ENCODE measurements at regions not wholly inside any gene's neighbourhood (a gene's known extent, or its start where the extent isn't known, plus 50 kb on each side); places are given as distances from the start of the nearest gene placed in this dataset.
"Not testable (repeated sequence)": the region's sequence is repeated elsewhere in the genome, so short reads cannot be mapped to it uniquely, and the experiment has no call there.

GRCh38 chr2:126050991-126051736, 604.8 kb upstream of the GYPC start:
- DNase-seq: no peak
- Mint-ChIP-seq H3K4me1 (ENCODE audit: low read depth) (no peaks in the 10 kb centered on the region), H3K9me3 (peaks cover 41% of the 10 kb centered on the region), H3K4me3 (no peak overlapping the region), H3K27ac (no peak overlapping the region), H3K27me3 (no peaks in the 10 kb centered on the region), H3K36me3 (no peaks in the 10 kb centered on the region)
- POLR2A ChIA-PET: no interaction called here
- intact Hi-C loops (cut with micrococcal nuclease): no loop called here
- CTCF ChIA-PET: no interaction called here

- H3K27ac Mint-ChIP-seq; H3K27me3 Mint-ChIP-seq; CTCF ChIA-PET; intact Hi-C loops (cut with micrococcal nuclease); DNase-seq; POLR2A ChIA-PET; H3K36me3 Mint-ChIP-seq; H3K4me1 Mint-ChIP-seq (ENCODE audit: low read depth); H3K4me3 Mint-ChIP-seq: not testable (repeated sequence)
- peaks cover 42% of the 10 kb centered on the region for H3K9me3 Mint-ChIP-seq
Observed at GRCh38 chr2:126051737-126052240, 604.2 kb upstream of the GYPC start.

- peaks cover 47% of the 10 kb centered on the region for H3K9me3 Mint-ChIP-seq
- no peak for DNase-seq
- H3K36me3 Mint-ChIP-seq: no peaks in the 10 kb centered on the region
- no peaks in the 10 kb centered on the region for H3K4me1 Mint-ChIP-seq (ENCODE audit: low read depth)
- ChIA-PET POLR2A (no interaction called here), CTCF (no interaction called here)
- no peak overlapping the region for H3K4me3 Mint-ChIP-seq
- H3K27me3 Mint-ChIP-seq: no peaks in the 10 kb centered on the region
- intact Hi-C loops (cut with micrococcal nuclease): no loop called here
- H3K27ac Mint-ChIP-seq: no peak overlapping the region
Observed at GRCh38 chr2:126059379-126059778, 596.6 kb upstream of the GYPC start.

- ChIA-PET CTCF (no interaction called here), POLR2A (no interaction called here)
- no peak overlapping the region for H3K4me3 Mint-ChIP-seq
- no peak for DNase-seq
- peaks cover 2% of the 10 kb centered on the region for H3K9me3 Mint-ChIP-seq
- intact Hi-C loops (cut with micrococcal nuclease): no loop called here
- no peaks in the 10 kb centered on the region for H3K27me3 Mint-ChIP-seq
- H3K4me1 Mint-ChIP-seq (ENCODE audit: low read depth): no peaks in the 10 kb centered on the region
- H3K27ac Mint-ChIP-seq: no peak overlapping the region
- H3K36me3 Mint-ChIP-seq: no peaks in the 10 kb centered on the region
Observed at GRCh38 chr2:126085011-126085795, 570.8 kb upstream of the GYPC start.

GRCh38 chr2:126100962-126101361, 555.0 kb upstream of the GYPC start:
- no peaks in the 10 kb centered on the region for H3K4me1 Mint-ChIP-seq (ENCODE audit: low read depth)
- no peak overlapping the region for H3K27ac Mint-ChIP-seq
- H3K36me3 Mint-ChIP-seq: no peaks in the 10 kb centered on the region
- DNase-seq: no peak
- intact Hi-C loops (cut with micrococcal nuclease): no loop called here
- no peak overlapping the region for H3K4me3 Mint-ChIP-seq
- H3K27me3 Mint-ChIP-seq: no peaks in the 10 kb centered on the region
- peaks cover 5% of the 10 kb centered on the region for H3K9me3 Mint-ChIP-seq
- ChIA-PET CTCF (no interaction called here), POLR2A (no interaction called here)

- Mint-ChIP-seq H3K4me1 (ENCODE audit: low read depth) (no peaks in the 10 kb centered on the region), H3K9me3 (peaks cover 5% of the 10 kb centered on the region), H3K27me3 (no peaks in the 10 kb centered on the region), H3K4me3 (no peak overlapping the region), H3K27ac (no peak overlapping the region), H3K36me3 (no peaks in the 10 kb centered on the region)
- intact Hi-C loops (cut with micrococcal nuclease): no loop called here
- DNase-seq: no peak
- POLR2A ChIA-PET: no interaction called here
- CTCF ChIA-PET: no interaction called here
Observed at GRCh38 chr2:126106006-126106405, 550.0 kb upstream of the GYPC start.

- ChIA-PET POLR2A (no interaction called here), CTCF (no interaction called here)
- no peak for DNase-seq
- intact Hi-C loops (cut with micrococcal nuclease): no loop called here
- Mint-ChIP-seq H3K36me3 (no peaks in the 10 kb centered on the region), H3K27me3 (no peaks in the 10 kb centered on the region), H3K9me3 (peaks cover 5% of the 10 kb centered on the region), H3K27ac (no peak overlapping the region), H3K4me3 (no peak overlapping the region), H3K4me1 (ENCODE audit: low read depth) (no peaks in the 10 kb centered on the region)
Observed at GRCh38 chr2:126107883-126108282, 548.1 kb upstream of the GYPC start.

GRCh38 chr2:126115975-126116374, 540.0 kb upstream of the GYPC start:
- Mint-ChIP-seq H3K27me3 (no peaks in the 10 kb centered on the region), H3K27ac (no peak overlapping the region), H3K9me3 (no peaks in the 10 kb centered on the region), H3K4me1 (ENCODE audit: low read depth) (no peaks in the 10 kb centered on the region), H3K4me3 (no peak overlapping the region), H3K36me3 (no peaks in the 10 kb centered on the region)
- CTCF ChIA-PET: no interaction called here
- DNase-seq: no peak
- POLR2A ChIA-PET: no interaction called here
- intact Hi-C loops (cut with micrococcal nuclease): no loop called here

GRCh38 chr2:126117886-126118285, 538.1 kb upstream of the GYPC start:
- intact Hi-C loops (cut with micrococcal nuclease): no loop called here
- no peaks in the 10 kb centered on the region for H3K27me3 Mint-ChIP-seq
- CTCF ChIA-PET: no interaction called here
- H3K4me1 Mint-ChIP-seq (ENCODE audit: low read depth): no peaks in the 10 kb centered on the region
- no peaks in the 10 kb centered on the region for H3K9me3 Mint-ChIP-seq
- H3K36me3 Mint-ChIP-seq: no peaks in the 10 kb centered on the region
- POLR2A ChIA-PET: no interaction called here
- DNase-seq: no peak
- H3K4me3 Mint-ChIP-seq: no peak overlapping the region
- no peak overlapping the region for H3K27ac Mint-ChIP-seq

- peaks cover 7% of the 10 kb centered on the region for H3K9me3 Mint-ChIP-seq
- DNase-seq: no peak
- no peak overlapping the region for H3K4me3 Mint-ChIP-seq
- H3K36me3 Mint-ChIP-seq: no peaks in the 10 kb centered on the region
- intact Hi-C loops (cut with micrococcal nuclease): no loop called here
- H3K27ac Mint-ChIP-seq: no peak overlapping the region
- no peaks in the 10 kb centered on the region for H3K27me3 Mint-ChIP-seq
- no peaks in the 10 kb centered on the region for H3K4me1 Mint-ChIP-seq (ENCODE audit: low read depth)
- ChIA-PET POLR2A (no interaction called here), CTCF (no interaction called here)
Observed at GRCh38 chr2:126145752-126146151, 510.2 kb upstream of the GYPC start.

- intact Hi-C loops (cut with micrococcal nuclease): no loop called here
Observed at GRCh38 chr2:126154256-126154785, 501.6 kb upstream of the GYPC start.

GRCh38 chr2:126160950-126161349, 495.0 kb upstream of the GYPC start:
- DNase-seq; H3K9me3 Mint-ChIP-seq; H3K4me1 Mint-ChIP-seq (ENCODE audit: low read depth); intact Hi-C loops (cut with micrococcal nuclease); POLR2A ChIA-PET; H3K36me3 Mint-ChIP-seq; H3K27me3 Mint-ChIP-seq; CTCF ChIA-PET; H3K4me3 Mint-ChIP-seq; H3K27ac Mint-ChIP-seq: not testable (repeated sequence)

More at GRCh38 chr2:126154256-126154785, 501.6 kb upstream of the GYPC start:
- POLR2A ChIA-PET: no interaction called here
- H3K4me1 Mint-ChIP-seq (ENCODE audit: low read depth): no peaks in the 10 kb centered on the region
- no peaks in the 10 kb centered on the region for H3K27me3 Mint-ChIP-seq
- no peaks in the 10 kb centered on the region for H3K36me3 Mint-ChIP-seq
- no peak for DNase-seq
- peaks cover 11% of the 10 kb centered on the region for H3K9me3 Mint-ChIP-seq
- CTCF ChIA-PET: no interaction called here
- no peak overlapping the region for H3K27ac Mint-ChIP-seq
- H3K4me3 Mint-ChIP-seq: no peak overlapping the region

All from activated CD4-positive, alpha-beta memory T cell treated with anti-CD3 and anti-CD28 coated beads for 36 hours (primary cell).